GM18499 (cell line): ENCODE measurements at regions not wholly inside any gene's neighbourhood (a gene's known extent, or its start where the extent isn't known, plus 50 kb on each side); places are given as distances from the start of the nearest gene placed in this dataset.

Source experiments
- ATAC-seq: cut with Tn5 transposase; IDR thresholded peaks from one replicate; pipeline ENCODE4 v1.9.1; 2021; ENCODE audit warnings: moderate number of reproducible peaks; ENCODE audit not compliant: insufficient read depth, unreplicated experiment

DNA sequence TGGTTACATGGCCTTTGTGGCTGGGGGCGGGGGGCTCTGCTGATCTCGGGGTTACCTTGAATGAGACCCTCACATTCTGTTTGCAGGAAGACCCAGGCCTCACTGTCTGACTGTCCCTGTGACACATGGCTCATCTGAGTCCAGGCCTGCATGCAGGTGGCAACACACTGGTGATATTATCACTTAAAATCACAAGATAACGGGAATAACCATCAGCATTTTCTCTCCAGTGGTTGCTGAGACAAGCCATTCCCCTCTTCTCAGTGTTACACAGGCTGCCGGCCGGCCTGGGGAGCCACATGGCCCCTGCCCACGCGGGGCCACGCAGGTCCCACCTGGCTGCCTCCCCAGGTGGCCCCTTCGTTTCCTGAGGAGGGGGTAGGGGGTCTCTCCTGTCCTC lies 197.6 kb downstream of the ENGASE start:
- no peak for ATAC-seq

- ATAC-seq, result no peak
These were observed 195.0 kb downstream of the ENGASE start for GRCh38 chr17:79269620-79270019.

GRCh38 chr17:79263191-79263590 lies 188.6 kb downstream of the ENGASE start:
- no peak for ATAC-seq

DNA sequence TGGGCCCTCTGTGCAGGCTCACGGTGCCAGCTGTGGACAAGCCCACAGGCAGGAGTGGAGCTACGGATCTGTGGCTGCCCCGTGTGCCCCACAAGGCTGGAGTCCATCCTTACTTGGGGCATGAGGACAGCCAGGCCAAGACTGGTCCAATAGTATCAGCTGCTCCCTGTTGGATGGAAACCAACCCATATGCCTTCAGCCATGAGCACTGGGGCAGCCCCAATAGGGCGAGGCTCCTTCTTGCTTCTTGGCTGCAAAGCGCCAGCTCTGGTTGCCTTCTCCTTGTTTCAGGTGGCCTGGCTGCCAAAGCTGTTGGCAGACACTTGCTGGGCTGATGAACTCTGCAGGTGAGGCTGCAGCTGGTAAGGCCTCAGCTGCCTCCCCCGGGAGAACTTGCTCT lies 188.0 kb downstream of the ENGASE start:
- no peak for ATAC-seq

DNA sequence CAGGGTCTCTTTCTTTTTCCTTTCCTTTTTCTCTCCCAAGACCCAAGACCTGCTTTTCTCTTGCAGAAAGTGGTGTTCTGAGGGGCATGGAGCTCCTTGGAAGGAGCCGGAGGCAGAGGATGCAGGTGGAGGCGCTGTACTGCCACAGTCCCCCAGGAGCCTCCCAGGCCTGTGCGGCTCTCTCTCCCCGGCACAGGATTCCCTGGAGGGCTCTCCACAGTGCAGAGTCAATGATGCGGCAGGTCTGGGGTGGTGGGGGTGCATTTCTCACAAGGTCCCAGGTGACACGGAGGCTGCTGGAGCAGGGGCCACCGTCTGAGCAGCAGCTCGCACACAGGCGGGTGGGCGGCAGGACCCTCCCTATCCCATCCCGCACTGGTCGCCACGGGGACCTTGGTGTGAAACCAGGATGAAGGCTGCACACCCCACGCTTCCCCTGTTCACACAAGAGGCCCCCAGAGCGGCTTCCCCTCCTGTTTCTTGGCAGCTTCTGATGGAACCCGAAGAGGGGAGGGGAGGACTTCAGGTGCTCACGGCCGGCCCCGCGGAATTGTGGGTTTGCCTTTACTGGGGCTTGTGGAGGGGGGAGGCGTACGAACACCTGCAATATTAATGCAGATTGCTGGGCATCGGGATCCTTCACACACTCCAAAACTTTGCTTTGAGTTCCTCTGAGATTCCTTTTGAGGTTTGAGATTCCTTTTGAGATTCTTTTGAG lies 186.9 kb downstream of the ENGASE start:
- ATAC-seq, result no peak

GRCh38 chr17:79258843-79259242 lies 184.2 kb downstream of the ENGASE start:
- no peak for ATAC-seq

DNA sequence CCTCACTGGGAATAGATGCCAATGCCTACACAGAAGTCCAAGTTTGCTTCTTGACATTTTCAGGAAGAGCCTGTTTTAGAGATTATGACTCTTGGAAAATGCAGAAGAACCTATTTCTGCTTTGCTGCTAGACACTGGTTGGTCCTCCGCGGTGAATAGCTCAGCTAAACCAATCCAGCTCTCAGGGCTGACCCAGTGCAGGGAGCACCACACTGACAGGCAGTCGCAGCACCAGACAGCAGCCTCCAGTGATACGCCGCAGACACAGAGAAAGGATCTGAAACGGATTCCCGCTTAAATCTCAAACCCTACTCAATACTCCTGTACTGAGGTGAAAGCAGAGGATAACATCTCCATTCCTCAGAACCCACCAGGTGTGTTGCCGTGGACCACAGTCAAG lies 183.4 kb downstream of the ENGASE start:
- ATAC-seq, result no peak

- ATAC-seq, result no peak
These were observed 181.4 kb downstream of the ENGASE start for GRCh38 chr17:79255926-79256585.

DNA sequence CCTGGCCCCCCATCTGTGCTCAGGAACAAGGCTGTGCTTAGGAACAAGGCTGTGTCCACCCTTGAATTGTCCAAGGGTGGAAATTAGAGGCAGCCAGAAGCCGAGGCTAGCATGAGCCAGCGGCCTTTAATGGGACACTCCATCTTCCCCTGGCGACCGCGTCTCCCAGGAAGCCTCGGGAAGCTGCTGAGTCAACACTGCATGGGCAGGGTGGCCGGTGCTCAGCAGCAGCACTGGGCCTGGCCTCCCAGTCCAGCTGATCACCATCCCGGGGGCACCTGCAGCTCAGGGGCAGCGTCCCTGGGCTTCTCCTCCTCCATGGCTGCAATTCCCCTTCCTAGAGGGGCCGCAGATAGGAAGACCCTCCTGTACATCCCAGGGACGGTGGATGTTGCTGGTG lies 180.8 kb downstream of the ENGASE start:
- no peak for ATAC-seq

- no peak for ATAC-seq
These were observed 180.4 kb downstream of the ENGASE start for GRCh38 chr17:79255046-79255445.

DNA sequence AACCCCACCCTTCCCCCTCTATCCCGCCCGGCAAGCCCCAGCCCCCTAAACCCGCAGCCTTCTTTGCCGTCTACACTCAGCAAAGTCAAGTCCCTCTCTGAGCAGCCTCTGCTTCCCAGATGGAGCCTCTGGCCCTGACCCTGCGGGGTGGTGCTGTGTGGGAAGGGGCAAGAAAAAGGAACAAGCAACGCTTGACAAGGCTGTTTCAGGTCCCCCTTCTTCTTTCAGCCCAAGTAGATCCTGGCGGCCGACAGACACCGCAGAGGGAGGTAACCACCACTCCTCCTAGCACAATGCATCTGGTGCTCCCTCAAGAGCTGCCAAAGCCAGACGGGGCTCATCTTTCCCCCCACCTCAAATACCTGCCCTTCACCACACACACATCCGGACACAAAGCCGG lies 178.3 kb downstream of the ENGASE start:
- no peak for ATAC-seq

DNA sequence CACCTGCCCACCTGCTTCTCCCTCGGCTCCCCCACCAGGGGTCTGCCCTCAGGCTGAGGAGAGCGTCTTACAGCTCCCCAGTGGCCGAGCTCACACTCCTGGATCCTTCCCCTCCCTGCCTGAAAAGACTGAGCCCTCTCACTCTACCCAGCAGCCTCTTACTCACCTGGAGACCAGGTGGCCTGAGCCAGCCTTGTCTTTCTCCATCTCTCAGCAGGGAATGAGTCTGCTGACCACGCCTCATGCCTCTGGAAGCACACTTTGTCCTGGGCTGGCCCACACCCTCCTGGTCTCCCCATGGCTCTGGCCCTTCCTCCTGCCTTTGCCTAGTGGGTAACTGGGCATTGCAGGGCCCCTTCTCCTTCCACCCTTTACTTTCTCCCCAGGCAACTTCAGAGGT lies 177.2 kb downstream of the ENGASE start:
- no peak for ATAC-seq

DNA sequence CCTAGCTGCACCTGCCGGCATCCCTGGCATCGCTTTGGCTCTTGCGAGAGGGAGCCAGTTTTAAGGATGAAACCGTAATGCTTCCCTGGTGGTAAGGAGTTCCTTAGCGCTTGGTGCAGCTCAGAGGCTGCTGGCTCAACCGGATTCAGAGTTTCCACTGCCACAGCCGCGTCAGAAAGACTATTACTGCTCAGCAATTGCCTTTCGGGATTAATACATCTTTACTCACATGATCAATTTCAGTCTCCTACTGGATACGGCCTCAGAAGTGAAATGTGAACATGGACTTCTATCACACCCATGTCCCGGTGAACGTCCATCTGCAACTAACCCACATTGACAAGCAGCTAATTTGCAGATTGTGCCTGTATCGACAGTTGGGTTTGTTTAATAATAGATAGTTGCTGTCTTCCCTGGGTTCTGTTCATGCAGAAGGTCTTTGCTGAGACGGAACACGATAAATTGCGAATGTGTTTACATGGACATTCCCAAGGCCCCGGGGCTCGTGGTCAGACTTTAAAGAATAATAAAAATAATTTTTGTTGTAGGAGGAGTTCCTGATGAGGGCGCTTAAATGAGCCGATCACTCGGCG lies 175.4 kb downstream of the ENGASE start:
- ATAC-seq, result no peak

GRCh38 chr17:79248843-79249493 lies 174.3 kb downstream of the ENGASE start:
- no peak for ATAC-seq

- ATAC-seq, result no peak
These were observed 171.9 kb downstream of the ENGASE start for GRCh38 chr17:79246225-79247190.

GRCh38 chr17:79244665-79245064 lies 170.0 kb downstream of the ENGASE start:
- ATAC-seq, result no peak

DNA sequence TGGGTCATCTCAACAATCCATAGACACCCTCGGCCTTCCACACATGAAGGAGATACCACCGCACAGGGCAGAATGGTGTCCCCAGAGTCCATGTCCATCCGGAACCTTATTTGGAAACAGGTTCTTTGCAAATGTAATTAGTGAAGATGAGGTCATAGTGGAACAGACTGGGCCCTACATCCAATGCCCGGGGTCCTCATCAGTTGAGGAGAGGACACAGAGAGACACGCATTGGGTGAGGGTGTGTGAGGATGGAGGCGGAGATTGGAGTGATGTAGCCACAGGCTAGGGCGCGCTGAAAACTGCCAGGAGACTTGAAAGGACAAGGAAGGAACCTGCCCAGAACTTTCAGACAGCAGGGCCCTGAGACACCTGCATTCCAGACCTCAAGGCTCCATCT lies 169.4 kb downstream of the ENGASE start:
- no peak for ATAC-seq

DNA sequence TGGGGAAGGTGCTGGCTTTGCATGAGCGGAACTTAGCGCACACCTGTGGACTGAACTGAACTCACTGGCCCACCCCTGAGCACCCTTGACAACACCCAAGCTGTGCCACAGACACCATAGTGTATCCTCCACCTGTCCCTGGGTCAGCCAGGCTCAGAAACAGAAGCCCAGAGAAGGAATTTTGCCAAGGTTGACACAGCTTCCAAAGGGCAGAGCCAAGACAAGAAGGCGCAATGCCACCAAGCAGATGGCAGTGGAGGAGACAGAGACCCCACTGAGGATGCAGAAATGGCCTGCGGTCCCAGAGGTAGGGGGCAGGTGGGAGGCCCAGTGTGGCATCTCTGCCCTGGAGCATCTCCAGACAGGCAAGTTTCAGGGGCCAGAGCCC lies 169.0 kb downstream of the ENGASE start:
- no peak for ATAC-seq

DNA sequence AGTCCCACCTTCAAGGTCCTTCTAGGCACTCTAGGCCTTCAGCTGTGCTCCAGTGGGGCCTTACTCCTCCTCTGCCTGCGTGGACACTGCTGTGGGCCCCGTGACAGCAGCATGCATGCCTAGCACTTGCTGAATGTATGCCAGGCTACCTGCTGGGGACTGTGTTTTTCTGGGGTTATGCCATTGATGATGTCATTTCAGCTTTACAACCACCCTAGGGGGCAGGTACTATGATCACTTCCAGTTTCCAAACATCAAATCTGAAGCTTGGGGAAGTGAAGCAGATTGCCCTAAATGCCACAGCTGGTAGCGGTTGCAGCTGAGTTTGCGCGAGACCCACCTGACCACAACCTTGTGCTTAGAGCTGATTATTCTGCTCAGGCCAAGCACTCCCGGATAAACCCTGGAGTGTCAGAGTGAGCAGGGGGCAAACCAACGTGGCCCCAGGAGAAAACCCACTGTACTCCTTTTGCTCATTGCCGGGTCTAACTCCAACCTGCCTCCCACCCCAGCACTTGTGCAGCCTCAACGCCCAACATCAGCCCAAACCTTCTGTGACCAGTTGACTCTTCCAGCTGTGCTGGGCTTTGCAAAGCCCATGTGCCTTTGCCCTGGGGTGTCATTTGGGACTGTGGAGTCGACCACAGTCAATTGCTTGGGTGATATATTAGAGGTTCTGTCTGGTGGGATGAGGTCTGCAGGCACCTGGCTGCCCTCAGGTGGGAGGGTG lies 168.4 kb downstream of the ENGASE start:
- no peak for ATAC-seq

DNA sequence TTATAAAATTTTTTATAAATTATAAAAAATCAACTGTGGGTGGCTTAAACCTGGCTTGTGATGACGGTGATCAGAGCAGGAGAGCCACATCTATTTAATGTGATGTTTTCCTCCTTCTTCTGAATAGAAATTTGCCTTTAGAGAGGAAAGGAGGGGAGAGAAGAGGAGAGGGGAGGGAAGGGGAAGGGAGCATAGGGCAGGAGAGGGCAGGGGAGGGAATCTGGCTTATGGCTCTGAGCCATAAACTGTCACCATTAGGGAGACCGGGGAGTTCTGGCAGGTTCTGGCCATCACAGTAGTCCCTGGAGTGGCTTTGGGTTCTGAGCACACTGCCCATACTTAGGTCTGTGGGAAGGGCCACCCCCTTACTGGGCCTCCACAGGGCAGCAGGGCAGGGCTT lies 167.8 kb downstream of the ENGASE start:
- ATAC-seq, result no peak
